DOHH2 (cell line): ENCODE measurements at regions not wholly inside any gene's neighbourhood (a gene's known extent, or its start where the extent isn't known, plus 50 kb on each side); places are given as distances from the start of the nearest gene placed in this dataset.

Experiments
- H3F3A ChIP-seq: fragments of 200-600 bp; sonication (generic), shearing (Covaris generic); 2 replicates; pipeline ENCODE4 v1.6.0; 2016; ENCODE audit warnings: antibody characterized with exemption, mild to moderate bottlenecking; ENCODE audit not compliant: control insufficient read depth, insufficient read depth
- H3K27ac ChIP-seq: fragments of 200-600 bp; sonication (generic); 2 replicates; pipeline ENCODE4 v1.5.1; 2014; ENCODE audit warnings: low read depth, mild to moderate bottlenecking, low read length, moderate library complexity
- H3K27me3 ChIP-seq: fragments of 200-600 bp; sonication (generic); 2 replicates; pipeline ENCODE4 v1.6.1; 2014; ENCODE audit warnings: mild to moderate bottlenecking, low read length, mixed read lengths; ENCODE audit not compliant: control insufficient read depth
- H3K36me3 ChIP-seq: fragments of 200-600 bp; sonication (generic); 2 replicates; pipeline ENCODE4 v1.6.1; 2014; ENCODE audit warnings: mild to moderate bottlenecking, low read length, moderate library complexity, mixed read lengths; ENCODE audit not compliant: control insufficient read depth
- H3K4me1 ChIP-seq: fragments of 200-600 bp; sonication (generic); 2 replicates; pipeline ENCODE4 v1.6.1; 2014; ENCODE audit warnings: mild to moderate bottlenecking, low read length, mixed read lengths; ENCODE audit not compliant: control insufficient read depth
- H3K4me2 ChIP-seq: fragments of 200-600 bp; sonication (generic); 2 replicates; pipeline ENCODE4 v1.6.0; 2014; ENCODE audit warnings: mild to moderate bottlenecking, low read length, moderate library complexity
- H3K4me3 ChIP-seq: fragments of 200-600 bp; sonication (generic); 2 replicates; pipeline ENCODE4 v1.5.1; 2014; ENCODE audit warnings: mild to moderate bottlenecking, low read length, mixed read lengths
- H3K79me2 ChIP-seq: fragments of 200-600 bp; sonication (generic); 2 replicates; pipeline ENCODE4 v1.6.1; 2014; ENCODE audit warnings: mild to moderate bottlenecking, low read length, mixed read lengths; ENCODE audit not compliant: control insufficient read depth
- H3K9me2 ChIP-seq: fragments of 200-600 bp; sonication (generic); replicated peaks from 2 replicates; pipeline ENCODE4 v1.6.1; 2014; ENCODE audit warnings: mild to moderate bottlenecking, low read length, mixed read lengths; ENCODE audit not compliant: control insufficient read depth
- H3K9me3 ChIP-seq: fragments of 200-600 bp; sonication (generic); 2 replicates; pipeline ENCODE4 v1.6.1; 2014; ENCODE audit warnings: antibody characterized with exemption, low read length, mixed read lengths; ENCODE audit not compliant: control insufficient read depth, insufficient read depth
- H4K20me1 ChIP-seq: fragments of 200-600 bp; sonication (generic); 2 replicates; pipeline ENCODE4 v1.6.0; 2014; ENCODE audit warnings: low read depth, mild to moderate bottlenecking, antibody characterized with exemption, low read length, moderate library complexity; ENCODE audit not compliant: control insufficient read depth, insufficient read depth
- EZH2phosphoT487 ChIP-seq: fragments of 200-600 bp; sonication (generic); IDR thresholded peaks from 2 replicates; pipeline ENCODE4 v1.6.1; 2017; ENCODE audit warnings: borderline replicate concordance, mild to moderate bottlenecking, antibody characterized with exemption, low read length, moderate library complexity, mixed read lengths
- TF ChIP-seq, protein P1 (sequence below): fragments of 200-600 bp; sonication (generic); IDR thresholded peaks from one replicate; pipeline ENCODE4 v1.5.1; 2014; ENCODE audit warnings: antibody characterized with exemption, mild to moderate bottlenecking, low read depth, low read length; ENCODE audit not compliant: poor library complexity, severe bottlenecking

DNA sequence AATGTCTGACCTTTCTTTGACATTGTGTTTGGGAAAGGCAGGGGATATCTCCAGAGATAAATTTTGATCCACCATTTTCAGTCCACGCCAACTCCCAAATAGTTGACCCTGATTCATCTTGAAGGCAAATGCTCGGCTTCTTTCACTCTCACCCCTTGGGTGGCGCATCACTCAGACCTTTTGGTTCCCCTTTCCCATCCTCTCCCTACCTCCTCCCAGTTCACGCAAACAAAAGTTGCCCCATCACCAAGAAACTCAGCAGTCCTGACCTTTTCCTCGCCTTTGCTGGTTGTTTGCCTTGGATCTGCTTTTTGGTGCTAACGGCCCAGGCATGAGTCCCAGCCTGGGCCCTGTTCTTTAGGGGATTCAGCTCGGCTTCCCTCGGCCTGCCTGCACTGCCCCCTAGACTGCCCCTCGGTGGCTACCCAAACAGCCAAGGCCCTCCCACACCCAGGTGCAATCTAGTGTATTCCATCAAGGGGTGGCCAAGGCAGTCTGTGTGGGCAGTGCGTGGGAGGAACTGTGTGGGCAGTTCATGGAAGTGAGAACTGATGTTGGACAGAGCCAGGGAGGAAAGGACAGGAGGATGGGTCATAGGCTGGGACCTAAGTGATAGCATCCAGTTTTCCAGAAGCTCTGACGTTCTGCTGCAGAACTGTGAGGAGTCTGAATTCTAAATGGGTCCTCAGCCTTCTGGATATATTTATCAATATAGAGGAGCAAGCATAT lies 255.7 kb downstream of the DLEU7 start:
- no peaks in the 10 kb centered on the region for H3K9me2 ChIP-seq
- peaks cover 4% of the 10 kb centered on the region for H3F3A ChIP-seq
- H3K79me2 ChIP-seq: no peaks in the 10 kb centered on the region
- H3K9me3 ChIP-seq: no peaks in the 10 kb centered on the region; the same call in 1 of the 2 replicates
- H3K4me2 ChIP-seq: peak overlapping the region; percentile 30
- no peaks in the 10 kb centered on the region; the same call in 1 of the 2 replicates for H3K36me3 ChIP-seq
- no peak for TF ChIP-seq EZH2phosphoT487
- TF ChIP-seq, protein P1, sequence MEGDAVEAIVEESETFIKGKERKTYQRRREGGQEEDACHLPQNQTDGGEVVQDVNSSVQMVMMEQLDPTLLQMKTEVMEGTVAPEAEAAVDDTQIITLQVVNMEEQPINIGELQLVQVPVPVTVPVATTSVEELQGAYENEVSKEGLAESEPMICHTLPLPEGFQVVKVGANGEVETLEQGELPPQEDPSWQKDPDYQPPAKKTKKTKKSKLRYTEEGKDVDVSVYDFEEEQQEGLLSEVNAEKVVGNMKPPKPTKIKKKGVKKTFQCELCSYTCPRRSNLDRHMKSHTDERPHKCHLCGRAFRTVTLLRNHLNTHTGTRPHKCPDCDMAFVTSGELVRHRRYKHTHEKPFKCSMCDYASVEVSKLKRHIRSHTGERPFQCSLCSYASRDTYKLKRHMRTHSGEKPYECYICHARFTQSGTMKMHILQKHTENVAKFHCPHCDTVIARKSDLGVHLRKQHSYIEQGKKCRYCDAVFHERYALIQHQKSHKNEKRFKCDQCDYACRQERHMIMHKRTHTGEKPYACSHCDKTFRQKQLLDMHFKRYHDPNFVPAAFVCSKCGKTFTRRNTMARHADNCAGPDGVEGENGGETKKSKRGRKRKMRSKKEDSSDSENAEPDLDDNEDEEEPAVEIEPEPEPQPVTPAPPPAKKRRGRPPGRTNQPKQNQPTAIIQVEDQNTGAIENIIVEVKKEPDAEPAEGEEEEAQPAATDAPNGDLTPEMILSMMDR: no peak
- no peak overlapping the region for H3K27ac ChIP-seq
- H3K27me3 ChIP-seq: no peaks in the 10 kb centered on the region
- peaks cover 67% of the 10 kb centered on the region for H3K4me1 ChIP-seq
- H3K4me3 ChIP-seq: no peak overlapping the region
- H4K20me1 ChIP-seq: no peaks in the 10 kb centered on the region

DNA sequence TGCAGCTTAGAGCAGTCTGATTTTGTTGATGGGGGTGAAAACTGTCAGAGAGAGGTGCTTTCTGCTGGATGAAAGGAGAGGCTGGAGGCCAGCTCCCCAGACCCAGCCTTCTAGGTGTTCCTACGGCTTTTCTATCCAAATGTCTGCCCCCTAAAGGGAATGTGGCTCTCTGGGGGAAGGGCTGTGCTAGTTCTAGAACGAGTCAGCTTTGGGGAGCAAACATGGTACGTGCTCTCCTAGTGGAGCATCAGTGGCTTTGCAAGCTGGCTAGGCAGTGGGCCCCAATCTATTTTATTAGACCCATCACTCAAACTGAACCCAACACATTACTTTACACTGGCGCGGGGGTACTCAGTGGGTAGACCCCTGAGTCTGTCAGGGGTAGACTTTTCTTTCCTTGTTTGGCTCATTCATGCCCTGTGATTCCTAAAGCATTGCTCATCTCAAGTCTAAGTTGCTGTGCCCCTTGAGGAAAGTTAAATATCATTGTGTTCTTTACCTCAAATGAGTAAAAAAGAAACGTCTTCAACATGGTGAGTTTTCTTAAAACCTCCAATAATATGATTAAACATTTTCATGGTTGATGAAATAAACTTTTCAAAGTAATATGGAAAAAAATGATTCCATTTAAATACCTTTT lies 254.9 kb downstream of the DLEU7 start:
- TF ChIP-seq EZH2phosphoT487: no peak
- TF ChIP-seq, protein P1: no peak
- no peaks in the 10 kb centered on the region for H4K20me1 ChIP-seq
- no peaks in the 10 kb centered on the region; the same call in 1 of the 2 replicates for H3K9me3 ChIP-seq
- H3K27ac ChIP-seq: no peak overlapping the region
- peaks cover 75% of the 10 kb centered on the region for H3K4me1 ChIP-seq
- H3F3A ChIP-seq: peaks cover 12% of the 10 kb centered on the region
- no peak overlapping the region for H3K4me3 ChIP-seq
- H3K9me2 ChIP-seq: no peaks in the 10 kb centered on the region
- H3K4me2 ChIP-seq: no peak overlapping the region
- no peaks in the 10 kb centered on the region for H3K27me3 ChIP-seq
- H3K79me2 ChIP-seq: no peaks in the 10 kb centered on the region
- no peaks in the 10 kb centered on the region; the same call in 1 of the 2 replicates for H3K36me3 ChIP-seq

DNA sequence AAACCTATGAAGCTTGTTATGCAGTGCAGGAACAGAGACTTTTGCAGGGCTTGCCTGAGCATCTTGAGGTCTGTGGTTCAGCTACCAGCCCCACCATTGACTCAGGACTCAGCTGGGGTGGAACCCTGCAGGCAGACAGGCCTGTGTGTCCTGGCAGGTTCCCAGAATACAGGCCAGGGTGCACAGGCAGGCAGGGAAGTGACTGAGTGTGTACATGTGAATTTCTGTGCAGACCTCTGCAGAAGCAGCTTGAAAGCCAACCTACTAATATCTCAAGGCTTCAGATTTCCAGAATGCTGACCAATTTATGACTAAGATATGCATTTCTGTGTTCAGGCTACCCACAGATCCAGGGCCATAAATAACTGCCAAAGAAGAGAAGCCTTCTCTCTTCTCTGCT lies 254.4 kb downstream of the DLEU7 start:
- H3F3A ChIP-seq: peaks cover 18% of the 10 kb centered on the region
- H3K4me1 ChIP-seq: peaks cover 80% of the 10 kb centered on the region
- H3K27me3 ChIP-seq: no peaks in the 10 kb centered on the region
- no peaks in the 10 kb centered on the region for H4K20me1 ChIP-seq
- no peak overlapping the region for H3K27ac ChIP-seq
- H3K4me3 ChIP-seq: no peak overlapping the region
- no peak for TF ChIP-seq EZH2phosphoT487
- TF ChIP-seq, protein P1: no peak
- no peaks in the 10 kb centered on the region; the same call in 1 of the 2 replicates for H3K9me3 ChIP-seq
- no peak overlapping the region for H3K4me2 ChIP-seq
- no peaks in the 10 kb centered on the region for H3K79me2 ChIP-seq
- H3K9me2 ChIP-seq: no peaks in the 10 kb centered on the region
- H3K36me3 ChIP-seq: no peaks in the 10 kb centered on the region; the same call in 1 of the 2 replicates
